ENCODE measurements at regions not wholly inside any gene's neighbourhood (a gene's known extent, or its start where the extent isn't known, plus 50 kb on each side); places are given as distances from the start of the nearest gene placed in this dataset.
"Not testable (repeated sequence)": the region's sequence is repeated elsewhere in the genome, so short reads cannot be mapped to it uniquely, and the experiment has no call there.

- not testable (repeated sequence) for TF ChIP-seq EZH2 (IDR thresholded peaks at IDR 0.05; ENCODE audit: low read depth, unreplicated experiment); POLR2AphosphoS5 (IDR thresholded peaks at IDR 0.05; ENCODE audit: low read depth); CREB1 (CRISPR knock-in tag; IDR thresholded peaks at IDR 0.05; ENCODE audit: low read depth); ETS1 (IDR thresholded peaks at IDR 0.05)
- TF ChIP-seq, protein P1, sequence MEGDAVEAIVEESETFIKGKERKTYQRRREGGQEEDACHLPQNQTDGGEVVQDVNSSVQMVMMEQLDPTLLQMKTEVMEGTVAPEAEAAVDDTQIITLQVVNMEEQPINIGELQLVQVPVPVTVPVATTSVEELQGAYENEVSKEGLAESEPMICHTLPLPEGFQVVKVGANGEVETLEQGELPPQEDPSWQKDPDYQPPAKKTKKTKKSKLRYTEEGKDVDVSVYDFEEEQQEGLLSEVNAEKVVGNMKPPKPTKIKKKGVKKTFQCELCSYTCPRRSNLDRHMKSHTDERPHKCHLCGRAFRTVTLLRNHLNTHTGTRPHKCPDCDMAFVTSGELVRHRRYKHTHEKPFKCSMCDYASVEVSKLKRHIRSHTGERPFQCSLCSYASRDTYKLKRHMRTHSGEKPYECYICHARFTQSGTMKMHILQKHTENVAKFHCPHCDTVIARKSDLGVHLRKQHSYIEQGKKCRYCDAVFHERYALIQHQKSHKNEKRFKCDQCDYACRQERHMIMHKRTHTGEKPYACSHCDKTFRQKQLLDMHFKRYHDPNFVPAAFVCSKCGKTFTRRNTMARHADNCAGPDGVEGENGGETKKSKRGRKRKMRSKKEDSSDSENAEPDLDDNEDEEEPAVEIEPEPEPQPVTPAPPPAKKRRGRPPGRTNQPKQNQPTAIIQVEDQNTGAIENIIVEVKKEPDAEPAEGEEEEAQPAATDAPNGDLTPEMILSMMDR (conservative IDR thresholded peaks at IDR 0.05; ENCODE audit: low read depth in 2 of 2) = not testable (repeated sequence)
These were observed 125.9 kb downstream of the RTP4 start for GRCh38 chr3:187494056-187494455.

All from GM23338 (cell line).